PC-9 (cell line): ENCODE measurements at regions not wholly inside any gene's neighbourhood (a gene's known extent, or its start where the extent isn't known, plus 50 kb on each side); places are given as distances from the start of the nearest gene placed in this dataset.

ENCODE experiments used
- EZH2 ChIP-seq: fragments of 200-600 bp; sonication (generic); IDR thresholded peaks from 2 replicates; pipeline ENCODE4 v1.8.0; 2017; ENCODE audit warnings: antibody characterized with exemption, low read depth
- TF ChIP-seq, protein P1 (sequence below): fragments of 200-600 bp; sonication (generic); conservative IDR thresholded peaks from 2 replicates; pipeline ENCODE4 v1.6.1; 2017; ENCODE audit warnings: mixed run types, antibody characterized with exemption, mild to moderate bottlenecking, moderate library complexity

DNA sequence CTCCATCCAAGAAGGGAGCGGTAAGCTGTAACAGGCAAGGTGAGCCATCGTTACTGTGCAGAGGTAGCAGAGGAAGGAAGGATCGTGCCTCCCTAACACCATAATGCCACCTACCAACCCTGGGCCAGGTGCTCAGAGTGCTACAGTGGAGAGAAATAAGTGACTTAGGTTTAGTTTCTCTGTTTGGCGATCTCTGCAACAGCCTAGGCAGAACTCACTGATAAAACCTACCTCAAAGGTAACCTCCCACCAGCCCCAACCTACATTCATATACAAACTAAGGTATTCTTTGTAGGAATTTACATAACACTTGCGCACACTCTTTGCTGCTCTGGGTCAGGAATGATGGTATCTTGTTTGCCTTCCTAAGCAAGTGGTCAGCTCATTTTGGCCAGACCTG lies 93.4 kb upstream of the TMEM132D start:
- TF ChIP-seq, protein P1, sequence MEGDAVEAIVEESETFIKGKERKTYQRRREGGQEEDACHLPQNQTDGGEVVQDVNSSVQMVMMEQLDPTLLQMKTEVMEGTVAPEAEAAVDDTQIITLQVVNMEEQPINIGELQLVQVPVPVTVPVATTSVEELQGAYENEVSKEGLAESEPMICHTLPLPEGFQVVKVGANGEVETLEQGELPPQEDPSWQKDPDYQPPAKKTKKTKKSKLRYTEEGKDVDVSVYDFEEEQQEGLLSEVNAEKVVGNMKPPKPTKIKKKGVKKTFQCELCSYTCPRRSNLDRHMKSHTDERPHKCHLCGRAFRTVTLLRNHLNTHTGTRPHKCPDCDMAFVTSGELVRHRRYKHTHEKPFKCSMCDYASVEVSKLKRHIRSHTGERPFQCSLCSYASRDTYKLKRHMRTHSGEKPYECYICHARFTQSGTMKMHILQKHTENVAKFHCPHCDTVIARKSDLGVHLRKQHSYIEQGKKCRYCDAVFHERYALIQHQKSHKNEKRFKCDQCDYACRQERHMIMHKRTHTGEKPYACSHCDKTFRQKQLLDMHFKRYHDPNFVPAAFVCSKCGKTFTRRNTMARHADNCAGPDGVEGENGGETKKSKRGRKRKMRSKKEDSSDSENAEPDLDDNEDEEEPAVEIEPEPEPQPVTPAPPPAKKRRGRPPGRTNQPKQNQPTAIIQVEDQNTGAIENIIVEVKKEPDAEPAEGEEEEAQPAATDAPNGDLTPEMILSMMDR = no peak
- TF ChIP-seq EZH2 = no peak
